WTC11 (cell line): ENCODE measurements at regions not wholly inside any gene's neighbourhood (a gene's known extent, or its start where the extent isn't known, plus 50 kb on each side); places are given as distances from the start of the nearest gene placed in this dataset.

Experiments
- ATAC-seq: fragments of 200-7000 bp; cut with Tn5 transposase; 2 replicates; pipeline ENCODE4 v1.10.0; 2021; ENCODE audit warnings: mild to moderate bottlenecking, moderate library complexity
- CTCF ChIA-PET: fragments of 300-600 bp; sonication (Branson Sonifier 250); formaldehyde crosslinking; loops from one replicate; lab custom pipeline; 2021; ENCODE audit warnings: antibody characterized with exemption; lab: Charles Lee
- POLR2A ChIA-PET: fragments of 350-600 bp; sonication (Branson Sonifier 250); formaldehyde crosslinking; loops from one replicate; lab custom pipeline; 2021; ENCODE audit warnings: antibody characterized with exemption; lab: Charles Lee
- DNase-seq: peaks from one replicate; pipeline ENCODE4 v3.0.0; 2021; ENCODE audit warnings: low spot score
- H3K27ac Mint-ChIP-seq: 2 replicates; pipeline ENCODE4 v1.8.0; 2021; ENCODE audit warnings: mixed read lengths
- H3K27me3 Mint-ChIP-seq: 2 replicates; pipeline ENCODE4 v1.8.0; 2021; ENCODE audit warnings: low read depth, mild to moderate bottlenecking, moderate library complexity, mixed read lengths
- H3K36me3 Mint-ChIP-seq: 2 replicates; pipeline ENCODE4 v1.8.0; 2021; ENCODE audit warnings: mixed read lengths
- H3K4me1 Mint-ChIP-seq: 2 replicates; pipeline ENCODE4 v1.8.0; 2022; ENCODE audit warnings: mixed read lengths
- H3K4me3 Mint-ChIP-seq: 2 replicates; pipeline ENCODE4 v1.8.0; 2021; ENCODE audit warnings: mild to moderate bottlenecking, moderate library complexity, mixed read lengths
- H3K9me3 Mint-ChIP-seq: 2 replicates; pipeline ENCODE4 v1.8.0; 2021; ENCODE audit warnings: mixed read lengths
- ATF3 ChIP-seq: sonication (generic); formaldehyde crosslinking; conservative IDR thresholded peaks from 2 replicates; pipeline ENCODE4 v1.8.1; 2022; ENCODE audit warnings: mild to moderate bottlenecking, missing genetic modification reagents
- ELF4 ChIP-seq: sonication (generic); formaldehyde crosslinking; IDR thresholded peaks from 2 replicates; pipeline ENCODE4 v1.8.1; 2022; ENCODE audit warnings: low read depth, mild to moderate bottlenecking, moderate library complexity, missing genetic modification reagents
- FOXJ3 ChIP-seq: sonication (generic); formaldehyde crosslinking; IDR thresholded peaks from 2 replicates; pipeline ENCODE4 v1.9.0; 2021; ENCODE audit warnings: missing genetic modification reagents, mild to moderate bottlenecking, borderline replicate concordance
- GRHL2 ChIP-seq: fragments of 250-450 bp; sonication (Bioruptor Pico); IDR thresholded peaks from 2 replicates; pipeline ENCODE4 v1.8.0; 2022; ENCODE audit warnings: mild to moderate bottlenecking, moderate library complexity; ENCODE audit not compliant: insufficient replicate concordance, severe bottlenecking
- HMGXB4 ChIP-seq: sonication (generic); formaldehyde crosslinking; IDR thresholded peaks from 2 replicates; pipeline ENCODE4 v1.8.1; 2023; ENCODE audit warnings: mild to moderate bottlenecking, moderate library complexity, missing genetic modification reagents
- JAZF1 ChIP-seq: fragments of 250-450 bp; sonication (Bioruptor Pico); IDR thresholded peaks from 2 replicates; pipeline ENCODE4 v1.9.0; 2021; ENCODE audit warnings: moderate library complexity, mild to moderate bottlenecking, inconsistent platforms
- KAT7 ChIP-seq: sonication (generic); formaldehyde crosslinking; IDR thresholded peaks from 2 replicates; pipeline ENCODE4 v1.8.1; 2023; ENCODE audit warnings: missing genetic modification reagents, mild to moderate bottlenecking, borderline replicate concordance
- MLX ChIP-seq: sonication (generic); formaldehyde crosslinking; IDR thresholded peaks from 2 replicates; pipeline ENCODE4 v1.8.1; 2023; ENCODE audit warnings: mild to moderate bottlenecking, missing genetic modification reagents, moderate library complexity
- NR3C1 ChIP-seq: sonication (generic); formaldehyde crosslinking; conservative IDR thresholded peaks from 2 replicates; pipeline ENCODE4 v1.8.1; 2023; ENCODE audit warnings: low read depth, mild to moderate bottlenecking, missing genetic modification reagents
- PRDM15 ChIP-seq: sonication (generic); formaldehyde crosslinking; IDR thresholded peaks from 2 replicates; pipeline ENCODE4 v1.8.0; 2022; ENCODE audit warnings: missing genetic modification reagents
- PRRX2 ChIP-seq: fragments of 250-450 bp; sonication (Bioruptor Pico); IDR thresholded peaks from 2 replicates; pipeline ENCODE4 v1.8.0; 2021; ENCODE audit warnings: mild to moderate bottlenecking
- SMAD4 ChIP-seq: sonication (generic); formaldehyde crosslinking; IDR thresholded peaks from 2 replicates; pipeline ENCODE4 v1.8.0; 2022; ENCODE audit warnings: mild to moderate bottlenecking, missing genetic modification reagents
- SP1 ChIP-seq: sonication (generic); formaldehyde crosslinking; conservative IDR thresholded peaks from 2 replicates; pipeline ENCODE4 v1.8.1; 2022; ENCODE audit warnings: missing genetic modification reagents
- TCF7 ChIP-seq: sonication (generic); formaldehyde crosslinking; IDR thresholded peaks from 2 replicates; pipeline ENCODE4 v1.8.0; 2022; ENCODE audit warnings: mild to moderate bottlenecking, low read depth, missing genetic modification reagents, moderate library complexity
- TEAD1 ChIP-seq: sonication (generic); formaldehyde crosslinking; IDR thresholded peaks from 2 replicates; pipeline ENCODE4 v1.8.0; 2022; ENCODE audit warnings: mild to moderate bottlenecking, missing genetic modification reagents
- TEAD4 ChIP-seq: sonication (generic); formaldehyde crosslinking; IDR thresholded peaks from 2 replicates; pipeline ENCODE4 v1.8.0; 2022; ENCODE audit warnings: mild to moderate bottlenecking, missing genetic modification reagents
- ZNF138 ChIP-seq: sonication (generic); formaldehyde crosslinking; conservative IDR thresholded peaks from 2 replicates; pipeline ENCODE4 v1.8.1; 2022; ENCODE audit warnings: mild to moderate bottlenecking, moderate library complexity, missing genetic modification reagents
- ZNF263 ChIP-seq: sonication (generic); formaldehyde crosslinking; IDR thresholded peaks from 2 replicates; pipeline ENCODE4 v1.8.1; 2022; ENCODE audit warnings: low read depth, mild to moderate bottlenecking, moderate library complexity, missing genetic modification reagents
- ZSCAN18 ChIP-seq: fragments of 250-450 bp; sonication (Bioruptor Pico); IDR thresholded peaks from 2 replicates; pipeline ENCODE4 v2.1.2; 2022; ENCODE audit warnings: mild to moderate bottlenecking, moderate library complexity

GRCh38 chr3:78148986-78149717, 1109.3 kb downstream of the ROBO2 start:
- DNase-seq (no peak), ATAC-seq (no peak)
- no peak overlapping the region for H3K4me3 Mint-ChIP-seq
- no peak overlapping the region for H3K27ac Mint-ChIP-seq
- no peaks in the 10 kb centered on the region for H3K27me3 Mint-ChIP-seq
- H3K9me3 Mint-ChIP-seq, result peaks cover 12% of the 10 kb centered on the region
- POLR2A ChIA-PET, result no interaction called here
- no peaks in the 10 kb centered on the region for H3K4me1 Mint-ChIP-seq
- no peak for TF ChIP-seq SP1
- TF ChIP-seq NR3C1 (CRISPR knock-in tag), result no peak
- TF ChIP-seq KAT7 (CRISPR knock-in tag), result no peak
- no peak for TF ChIP-seq TEAD4
- no peak for TF ChIP-seq FOXJ3 (CRISPR knock-in tag)
- no peak for TF ChIP-seq SMAD4
- no peak for TF ChIP-seq ATF3
- TF ChIP-seq MLX (CRISPR knock-in tag), result no peak
- no peak for TF ChIP-seq TCF7 (CRISPR knock-in tag)
- no peak for TF ChIP-seq ZNF263 (CRISPR knock-in tag)
- TF ChIP-seq ELF4 (CRISPR knock-in tag), result no peak
- TF ChIP-seq TEAD1, result no peak
- TF ChIP-seq PRRX2 (CRISPR knock-in tag), result no peak
- TF ChIP-seq ZSCAN18 (CRISPR knock-in tag), result no peak
- TF ChIP-seq HMGXB4 (CRISPR knock-in tag), result no peak
- TF ChIP-seq GRHL2 (CRISPR knock-in tag), result no peak
- TF ChIP-seq JAZF1 (CRISPR knock-in tag), result no peak
- TF ChIP-seq PRDM15 (CRISPR knock-in tag), result no peak
- no peak for TF ChIP-seq ZNF138 (CRISPR knock-in tag)
- TF ChIP-seq, all 79 proteins: peak for 0
- CTCF ChIA-PET, result no interaction called here
- H3K36me3 Mint-ChIP-seq, result peaks cover 2% of the 10 kb centered on the region; the same call in 1 of the 2 replicates
